H1 (cell line): ENCODE measurements at regions not wholly inside any gene's neighbourhood (a gene's known extent, or its start where the extent isn't known, plus 50 kb on each side); places are given as distances from the start of the nearest gene placed in this dataset.

Experiments
- ATF2 ChIP-seq: IDR thresholded peaks from 2 replicates; pipeline ENCODE4 v1.6.1; 2012; ENCODE audit warnings: low read length, inconsistent platforms
- CTBP2 ChIP-seq: IDR thresholded peaks from 2 replicates; pipeline ENCODE4 v1.7.0; 2011; ENCODE audit warnings: borderline replicate concordance, mild to moderate bottlenecking, moderate library complexity, mixed read lengths, low read length; ENCODE audit not compliant: insufficient read depth, insufficient read length
- EP300 ChIP-seq, 2 experiments: IDR thresholded peaks; 1 replicate in 1 of 2; 2 replicates in 1 of 2; pipeline ENCODE4 v1.6.1; 2011 to 2012; ENCODE audit warnings: low read depth in 2 of 2, low read length in 2 of 2, mild to moderate bottlenecking in 2 of 2, borderline replicate concordance in 1 of 2, inconsistent platforms in 1 of 2, moderate library complexity in 1 of 2
- FOSL1 ChIP-seq: IDR thresholded peaks from 2 replicates; pipeline ENCODE4 v1.6.1; 2011; ENCODE audit warnings: mild to moderate bottlenecking, low read depth, low read length, moderate library complexity; ENCODE audit not compliant: insufficient read depth
- TAF7 ChIP-seq: optimal IDR thresholded peaks from 2 replicates; pipeline ENCODE3; 2011; ENCODE audit warnings: low read depth, mild to moderate bottlenecking, inconsistent platforms, low read length, moderate library complexity, borderline replicate concordance
- TF ChIP-seq, protein P1 (sequence below): IDR thresholded peaks from 2 replicates; pipeline ENCODE4 v1.6.1; 2011; ENCODE audit warnings: low read depth, mild to moderate bottlenecking, low read length; ENCODE audit not compliant: insufficient read depth

- TF ChIP-seq ATF2 (no peak), FOSL1 (no peak), TAF7 (no peak), CTBP2 (no peak), EP300 (IDR thresholded peaks at IDR 0.05; ENCODE audit: borderline replicate concordance in 1 of 2, low read depth in 2 of 2, low read length in 2 of 2) (no peak)
- TF ChIP-seq, protein P1, sequence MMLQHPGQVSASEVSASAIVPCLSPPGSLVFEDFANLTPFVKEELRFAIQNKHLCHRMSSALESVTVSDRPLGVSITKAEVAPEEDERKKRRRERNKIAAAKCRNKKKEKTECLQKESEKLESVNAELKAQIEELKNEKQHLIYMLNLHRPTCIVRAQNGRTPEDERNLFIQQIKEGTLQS = no peak
Observed at GRCh38 chr10:6957851-6958250, 377.8 kb upstream of the PRKCQ start (continued).
